ENCODE measurements at regions not wholly inside any gene's neighbourhood (a gene's known extent, or its start where the extent isn't known, plus 50 kb on each side); places are given as distances from the start of the nearest gene placed in this dataset.

DNA sequence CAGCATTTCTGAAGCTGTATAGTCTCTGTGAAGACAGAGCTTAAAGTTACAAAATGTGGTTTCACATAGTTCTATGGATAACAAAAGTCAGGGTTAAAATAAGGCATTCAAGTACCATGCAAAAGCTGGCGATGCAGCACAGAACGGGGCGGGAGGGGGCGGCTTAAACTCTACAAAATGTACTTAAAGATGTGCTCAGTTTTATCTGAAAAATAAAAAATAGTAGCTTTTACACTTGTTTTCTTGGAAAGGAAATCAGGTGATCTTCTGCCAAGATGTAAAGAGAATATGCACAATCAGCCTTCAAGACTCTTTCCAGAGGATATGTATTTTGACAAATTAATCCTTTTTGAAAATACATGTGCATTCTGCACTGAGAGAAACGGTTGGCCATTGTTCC, 301.7 kb upstream of the EMCN start:
- no peak overlapping the region for H3K4me3 ChIP-seq (ENCODE audit: low read depth, low read length)
- TF ChIP-seq, protein P1, sequence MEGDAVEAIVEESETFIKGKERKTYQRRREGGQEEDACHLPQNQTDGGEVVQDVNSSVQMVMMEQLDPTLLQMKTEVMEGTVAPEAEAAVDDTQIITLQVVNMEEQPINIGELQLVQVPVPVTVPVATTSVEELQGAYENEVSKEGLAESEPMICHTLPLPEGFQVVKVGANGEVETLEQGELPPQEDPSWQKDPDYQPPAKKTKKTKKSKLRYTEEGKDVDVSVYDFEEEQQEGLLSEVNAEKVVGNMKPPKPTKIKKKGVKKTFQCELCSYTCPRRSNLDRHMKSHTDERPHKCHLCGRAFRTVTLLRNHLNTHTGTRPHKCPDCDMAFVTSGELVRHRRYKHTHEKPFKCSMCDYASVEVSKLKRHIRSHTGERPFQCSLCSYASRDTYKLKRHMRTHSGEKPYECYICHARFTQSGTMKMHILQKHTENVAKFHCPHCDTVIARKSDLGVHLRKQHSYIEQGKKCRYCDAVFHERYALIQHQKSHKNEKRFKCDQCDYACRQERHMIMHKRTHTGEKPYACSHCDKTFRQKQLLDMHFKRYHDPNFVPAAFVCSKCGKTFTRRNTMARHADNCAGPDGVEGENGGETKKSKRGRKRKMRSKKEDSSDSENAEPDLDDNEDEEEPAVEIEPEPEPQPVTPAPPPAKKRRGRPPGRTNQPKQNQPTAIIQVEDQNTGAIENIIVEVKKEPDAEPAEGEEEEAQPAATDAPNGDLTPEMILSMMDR (IDR thresholded peaks at IDR 0.05; ENCODE audit: insufficient read depth, low read length, missing control alignments), result no peak
- ChIA-PET CTCF (no interaction called here), POLR2A (no interaction called here)
- no peak for DNase-seq (ENCODE audit: low read depth, low spot score)

DNA sequence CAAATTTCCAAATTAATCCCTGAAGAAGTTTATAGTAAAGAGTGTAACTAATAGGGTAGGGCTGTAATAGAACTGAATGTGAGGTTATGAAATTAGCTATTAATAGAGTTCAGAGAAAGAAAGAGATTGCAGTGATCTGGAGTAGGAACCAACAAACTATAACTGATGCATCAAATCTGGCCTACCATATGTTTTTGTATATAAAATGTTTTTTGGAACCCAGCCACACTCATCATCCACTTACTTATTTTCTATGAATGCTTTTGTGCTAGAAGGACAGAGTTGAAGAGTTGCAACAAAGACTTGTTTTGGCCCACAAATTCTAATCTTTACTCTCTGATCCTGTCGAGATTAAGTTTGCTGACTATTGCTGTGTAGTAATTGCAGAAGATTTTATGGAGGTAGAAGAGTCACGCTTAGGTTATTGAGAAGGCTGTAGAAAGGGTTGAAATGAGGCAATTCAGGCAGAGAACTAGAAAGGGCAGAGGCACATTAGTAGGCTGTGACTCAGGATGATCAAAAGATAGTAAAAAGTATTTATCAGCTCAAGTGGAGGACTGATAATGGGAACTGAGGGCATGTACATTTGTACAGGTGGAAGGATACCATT, 298.7 kb upstream of the EMCN start:
- DNase-seq (ENCODE audit: low read depth, low spot score), result no peak
- CTCF ChIA-PET, result no interaction called here
- TF ChIP-seq, protein P1 (IDR thresholded peaks at IDR 0.05; ENCODE audit: insufficient read depth, low read length, missing control alignments), result no peak
- no peak overlapping the region for H3K4me3 ChIP-seq (ENCODE audit: low read depth, low read length)
- POLR2A ChIA-PET, result no interaction called here

DNA sequence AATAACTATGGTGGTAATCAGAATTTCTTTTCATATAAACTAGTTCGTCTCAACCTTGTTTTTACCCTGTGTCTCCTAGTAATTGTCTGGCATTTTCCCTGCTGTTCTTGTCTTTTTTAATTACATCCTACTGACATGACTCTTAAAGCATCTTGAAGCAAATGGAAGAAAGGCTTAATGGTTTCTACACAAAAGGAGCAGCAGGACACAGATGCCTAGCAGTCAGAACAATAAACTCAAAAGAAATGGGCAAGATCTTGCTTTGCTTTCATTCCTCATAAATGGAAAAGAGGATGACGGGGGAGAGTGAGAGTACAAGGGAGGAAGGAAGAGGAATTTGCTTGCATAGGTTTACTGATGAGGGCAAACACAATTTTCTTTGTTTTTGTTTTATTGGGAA, 293.2 kb upstream of the EMCN start:
- ChIA-PET POLR2A (no interaction called here), CTCF (no interaction called here)
- DNase-seq (ENCODE audit: low read depth, low spot score), result no peak
- TF ChIP-seq, protein P1 (IDR thresholded peaks at IDR 0.05; ENCODE audit: insufficient read depth, low read length, missing control alignments), result no peak
- H3K4me3 ChIP-seq (ENCODE audit: low read depth, low read length), result no peak overlapping the region

DNA sequence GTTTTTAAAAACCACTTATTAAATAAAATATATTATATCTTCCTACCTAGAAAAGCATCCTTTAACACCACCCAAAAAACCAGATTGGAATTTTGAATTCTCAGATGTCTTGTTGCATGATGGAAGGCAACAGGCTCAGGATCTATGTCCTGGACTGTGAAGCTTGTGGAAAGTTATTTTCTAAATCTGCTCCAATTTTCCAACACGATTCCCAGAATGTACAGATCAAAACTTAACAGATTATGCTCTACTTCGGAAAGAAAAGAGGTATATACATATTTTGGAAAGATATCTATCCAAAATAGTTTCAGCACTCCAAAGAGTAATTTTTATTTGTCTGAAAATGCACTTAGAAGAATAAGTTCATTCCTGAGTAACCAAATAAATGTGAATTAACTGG, 291.7 kb upstream of the EMCN start:
- ChIA-PET POLR2A (no interaction called here), CTCF (no interaction called here)
- TF ChIP-seq, protein P1 (IDR thresholded peaks at IDR 0.05; ENCODE audit: insufficient read depth, low read length, missing control alignments), result no peak
- H3K4me3 ChIP-seq (ENCODE audit: low read depth, low read length), result no peak overlapping the region
- no peak for DNase-seq (ENCODE audit: low read depth, low spot score)

DNA sequence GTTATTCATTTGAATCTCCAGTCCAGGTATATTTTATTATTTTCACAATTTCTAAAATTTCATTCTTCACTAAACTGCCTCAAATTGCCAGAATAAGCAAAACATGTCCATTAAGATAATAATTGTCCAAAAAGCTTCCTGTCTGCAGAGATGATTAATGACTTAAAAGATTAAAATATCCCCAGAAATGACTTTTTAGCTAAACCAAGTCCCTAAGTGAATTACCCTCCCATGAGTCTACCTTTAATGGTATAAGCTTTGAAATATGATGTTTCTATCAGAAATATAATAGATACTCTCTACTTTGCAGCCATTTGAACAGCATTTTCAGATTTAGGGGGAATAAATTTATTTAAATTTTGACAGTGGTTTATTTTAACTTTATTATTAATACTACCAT, 289.2 kb upstream of the EMCN start:
- ChIA-PET CTCF (no interaction called here), POLR2A (no interaction called here)
- TF ChIP-seq, protein P1 (IDR thresholded peaks at IDR 0.05; ENCODE audit: insufficient read depth, low read length, missing control alignments), result no peak
- no peak for DNase-seq (ENCODE audit: low read depth, low spot score)
- H3K4me3 ChIP-seq (ENCODE audit: low read depth, low read length), result no peak overlapping the region

DNA sequence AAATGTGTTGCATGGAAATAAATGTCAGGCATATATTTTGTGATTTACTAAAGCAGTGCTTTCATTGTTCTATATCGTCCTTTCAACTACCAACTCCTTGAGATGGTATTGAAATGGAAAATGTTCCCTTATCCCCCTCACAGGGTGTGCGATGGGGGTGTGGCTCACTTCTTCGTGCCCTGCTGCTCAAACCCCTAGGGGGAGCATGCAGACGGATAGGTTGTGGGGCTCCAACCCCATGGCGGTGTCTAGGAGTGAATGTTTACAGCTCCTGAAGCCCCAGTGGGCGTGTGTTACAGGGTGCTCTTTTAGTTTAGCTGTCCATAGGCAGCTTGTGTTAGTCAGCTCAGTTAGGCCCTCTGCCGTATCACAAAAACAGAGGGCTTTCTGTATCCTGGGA, 287.7 kb upstream of the EMCN start:
- no peak overlapping the region for H3K4me3 ChIP-seq (ENCODE audit: low read depth, low read length)
- ChIA-PET CTCF (no interaction called here), POLR2A (no interaction called here)
- no peak for DNase-seq (ENCODE audit: low read depth, low spot score)
- TF ChIP-seq, protein P1 (IDR thresholded peaks at IDR 0.05; ENCODE audit: insufficient read depth, low read length, missing control alignments), result no peak
